ENCODE measurements at regions not wholly inside any gene's neighbourhood (a gene's known extent, or its start where the extent isn't known, plus 50 kb on each side); places are given as distances from the start of the nearest gene placed in this dataset.
"Not testable (repeated sequence)": the region's sequence is repeated elsewhere in the genome, so short reads cannot be mapped to it uniquely, and the experiment has no call there.

- Histone ChIP-seq H3K36me3 (no peaks in the 10 kb centered on the region), H3K27me3 (ENCODE audit: low read depth) (no peaks in the 10 kb centered on the region), H3K4me1 (peaks cover 5% of the 10 kb centered on the region), H3K9me3 (replicated peaks) (no peaks in the 10 kb centered on the region), H3K27ac (replicated peaks) (no peak overlapping the region), H3K4me3 (no peak overlapping the region)
- no peak for TF ChIP-seq CTCF (IDR thresholded peaks at IDR 0.05; ENCODE audit: borderline replicate concordance)
- intact Hi-C loops (cut with micrococcal nuclease) = no loop called here
- no peak for DNase-seq
Measured at GRCh38 chr3:106446271-106446670, 577.5 kb upstream of the CBLB start.

DNA sequence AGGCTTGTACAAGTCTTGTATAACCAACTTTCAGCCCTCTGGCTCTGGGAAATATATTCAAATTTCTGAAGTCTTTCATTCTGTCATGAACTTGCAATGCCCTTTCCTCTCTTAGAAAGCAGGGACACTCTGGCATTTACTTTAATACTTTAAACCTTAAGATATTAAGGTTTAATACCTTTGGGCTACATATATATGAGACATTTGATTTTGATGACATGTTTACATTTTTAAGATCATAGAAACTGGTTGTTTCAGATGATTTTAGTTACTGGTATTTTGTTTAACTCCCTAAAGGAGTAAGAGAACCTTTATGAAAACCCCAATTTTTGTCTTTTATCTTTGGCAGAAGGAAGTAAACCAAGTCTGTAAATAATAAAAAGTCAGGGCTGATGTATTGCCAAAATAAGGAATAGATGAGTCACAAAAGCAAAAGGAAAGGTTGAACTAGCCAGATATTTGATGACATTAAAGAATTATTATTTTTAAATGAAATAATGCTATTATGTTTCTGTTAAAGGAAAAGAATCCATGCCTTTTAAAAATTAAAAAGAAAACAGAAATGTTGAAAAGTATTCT lies 579.0 kb upstream of the CBLB start:
- DNase-seq = no peak
- H3K4me1 ChIP-seq = peaks cover 16% of the 10 kb centered on the region
- H3K9me3 ChIP-seq (replicated peaks) = no peaks in the 10 kb centered on the region
- intact Hi-C loops (cut with micrococcal nuclease) = no loop called here
- H3K4me3 ChIP-seq = no peak overlapping the region
- H3K27me3 ChIP-seq (ENCODE audit: low read depth) = no peaks in the 10 kb centered on the region
- TF ChIP-seq CTCF (IDR thresholded peaks at IDR 0.05; ENCODE audit: borderline replicate concordance) = no peak
- no peak overlapping the region for H3K27ac ChIP-seq (replicated peaks)
- no peaks in the 10 kb centered on the region for H3K36me3 ChIP-seq

GRCh38 chr3:106448372-106448966 lies 579.7 kb upstream of the CBLB start:
- H3K27ac ChIP-seq (replicated peaks); H3K9me3 ChIP-seq (replicated peaks); intact Hi-C loops (cut with micrococcal nuclease); H3K4me3 ChIP-seq; H3K36me3 ChIP-seq; H3K27me3 ChIP-seq (ENCODE audit: low read depth); DNase-seq: not testable (repeated sequence)
- peaks cover 16% of the 10 kb centered on the region for H3K4me1 ChIP-seq

DNA sequence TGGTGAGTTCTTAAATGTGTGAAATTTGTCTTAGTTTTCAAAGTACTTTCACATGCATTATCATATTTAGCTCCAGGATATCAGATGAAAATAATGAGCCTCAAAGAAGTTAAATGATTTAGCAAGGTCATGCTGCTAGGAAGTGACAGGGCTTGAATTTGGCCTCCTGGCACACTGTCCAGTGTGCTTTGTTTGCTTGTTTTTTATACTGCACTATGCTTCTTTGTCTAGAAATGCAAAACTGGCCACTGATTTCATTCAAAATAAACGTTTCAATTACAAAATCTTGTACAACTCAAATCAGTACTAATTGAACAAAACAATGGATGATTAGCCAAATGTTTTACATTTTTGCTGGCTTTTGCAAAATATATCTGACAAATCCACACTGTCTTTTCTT lies 583.3 kb upstream of the CBLB start:
- H3K27me3 ChIP-seq (ENCODE audit: low read depth) = no peaks in the 10 kb centered on the region
- no peaks in the 10 kb centered on the region for H3K9me3 ChIP-seq (replicated peaks)
- H3K4me1 ChIP-seq = peaks cover 17% of the 10 kb centered on the region
- no peak overlapping the region for H3K27ac ChIP-seq (replicated peaks)
- H3K4me3 ChIP-seq = no peak overlapping the region
- no peak for DNase-seq
- intact Hi-C loops (cut with micrococcal nuclease) = no loop called here
- no peaks in the 10 kb centered on the region for H3K36me3 ChIP-seq
- no peak for TF ChIP-seq CTCF (IDR thresholded peaks at IDR 0.05; ENCODE audit: borderline replicate concordance)

DNA sequence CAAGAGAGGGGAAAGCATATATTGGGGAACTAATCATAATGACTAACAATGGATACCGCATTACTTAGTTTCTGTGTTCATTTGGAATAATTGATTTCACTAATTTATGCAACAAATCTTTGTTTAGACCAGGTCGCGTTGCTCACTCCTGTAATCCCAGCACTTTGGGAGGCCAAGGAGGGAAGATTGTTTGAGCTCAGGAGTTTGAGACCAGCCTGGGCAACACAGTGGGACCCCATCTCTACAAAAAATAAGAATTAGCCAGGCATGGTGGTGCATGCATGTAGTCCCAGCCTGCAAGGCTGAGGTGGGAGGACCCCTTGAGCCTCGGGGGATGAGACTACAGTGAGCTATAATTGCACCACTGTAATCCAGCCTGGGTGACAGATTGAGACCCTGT lies 585.7 kb upstream of the CBLB start:
- H3K27ac ChIP-seq (replicated peaks) = no peak overlapping the region
- H3K27me3 ChIP-seq (ENCODE audit: low read depth) = no peaks in the 10 kb centered on the region
- peaks cover 30% of the 10 kb centered on the region for H3K4me1 ChIP-seq
- no peak for TF ChIP-seq CTCF (IDR thresholded peaks at IDR 0.05; ENCODE audit: borderline replicate concordance)
- H3K4me3 ChIP-seq = no peak overlapping the region
- no peak for DNase-seq
- intact Hi-C loops (cut with micrococcal nuclease) = no loop called here
- H3K9me3 ChIP-seq (replicated peaks) = no peaks in the 10 kb centered on the region
- H3K36me3 ChIP-seq = no peaks in the 10 kb centered on the region

- no peaks in the 10 kb centered on the region for H3K9me3 ChIP-seq (replicated peaks)
- H3K36me3 ChIP-seq = no peaks in the 10 kb centered on the region
- no peak overlapping the region for H3K27ac ChIP-seq (replicated peaks)
- H3K27me3 ChIP-seq (ENCODE audit: low read depth) = no peaks in the 10 kb centered on the region
- intact Hi-C loops (cut with micrococcal nuclease) = no loop called here
- peak; percentile 29 for DNase-seq
- no peak for TF ChIP-seq CTCF (IDR thresholded peaks at IDR 0.05; ENCODE audit: borderline replicate concordance)
- no peak overlapping the region for H3K4me3 ChIP-seq
- peaks cover 19% of the 10 kb centered on the region for H3K4me1 ChIP-seq
Measured at GRCh38 chr3:106457281-106458180, 588.7 kb upstream of the CBLB start.
